ENCODE measurements at regions not wholly inside any gene's neighbourhood (a gene's known extent, or its start where the extent isn't known, plus 50 kb on each side); places are given as distances from the start of the nearest gene placed in this dataset.

GRCh38 chr11:36726420-36726819 is 128.4 kb upstream of the RAG2 start:
- DNase-seq (ENCODE audit: low read depth), result no peak

DNA sequence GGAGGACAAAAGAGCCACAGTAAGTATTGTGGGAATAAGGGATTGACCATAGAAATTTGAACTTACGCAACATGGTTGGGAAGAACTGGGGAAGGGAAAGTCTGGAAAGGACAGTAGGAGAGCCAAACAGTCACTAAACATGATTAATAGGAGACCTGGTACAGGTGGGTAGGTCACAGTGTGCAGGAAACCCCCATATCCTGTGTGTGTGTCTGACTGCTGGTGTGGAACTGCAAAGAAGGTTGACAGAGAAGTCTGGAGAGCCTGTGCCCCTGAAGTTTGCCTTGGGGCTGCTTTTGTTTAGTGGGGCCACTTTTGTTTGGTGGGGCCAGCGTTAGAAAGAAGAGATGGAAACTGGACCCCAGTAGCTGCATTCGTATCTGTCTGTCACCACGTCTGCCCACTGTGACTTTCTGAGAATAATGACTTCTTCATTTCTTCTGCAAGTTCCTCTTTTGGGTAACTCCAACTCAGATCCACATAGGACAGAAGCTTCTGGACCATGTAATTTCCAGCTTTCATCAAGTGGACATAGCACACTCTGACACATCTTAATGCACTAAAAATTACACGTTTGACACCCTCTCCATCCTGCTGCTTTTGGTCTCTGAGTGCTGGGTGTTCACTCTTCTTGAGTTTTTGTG is 126.8 kb upstream of the RAG2 start:
- DNase-seq (ENCODE audit: low read depth), result no peak

DNA sequence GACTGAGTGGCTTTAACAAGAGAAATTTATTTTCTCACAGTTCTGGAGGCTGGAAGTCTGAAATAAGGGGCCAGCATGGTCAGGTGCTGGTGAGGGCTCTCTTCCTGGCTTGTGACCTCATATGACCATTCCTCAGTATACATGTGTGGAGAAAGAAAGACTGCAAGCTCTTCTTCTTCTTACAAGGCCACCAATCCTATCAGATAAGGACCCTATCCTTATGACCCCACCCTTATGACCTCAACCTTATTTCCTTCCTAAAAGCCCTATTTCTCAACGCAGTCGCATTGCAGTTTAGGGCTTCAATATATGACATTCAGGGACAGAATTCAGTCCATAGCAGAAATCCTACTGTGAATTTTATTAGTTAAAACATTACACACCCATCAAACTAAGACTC is 124.4 kb upstream of the RAG2 start:
- DNase-seq (ENCODE audit: low read depth), result no peak

DNA sequence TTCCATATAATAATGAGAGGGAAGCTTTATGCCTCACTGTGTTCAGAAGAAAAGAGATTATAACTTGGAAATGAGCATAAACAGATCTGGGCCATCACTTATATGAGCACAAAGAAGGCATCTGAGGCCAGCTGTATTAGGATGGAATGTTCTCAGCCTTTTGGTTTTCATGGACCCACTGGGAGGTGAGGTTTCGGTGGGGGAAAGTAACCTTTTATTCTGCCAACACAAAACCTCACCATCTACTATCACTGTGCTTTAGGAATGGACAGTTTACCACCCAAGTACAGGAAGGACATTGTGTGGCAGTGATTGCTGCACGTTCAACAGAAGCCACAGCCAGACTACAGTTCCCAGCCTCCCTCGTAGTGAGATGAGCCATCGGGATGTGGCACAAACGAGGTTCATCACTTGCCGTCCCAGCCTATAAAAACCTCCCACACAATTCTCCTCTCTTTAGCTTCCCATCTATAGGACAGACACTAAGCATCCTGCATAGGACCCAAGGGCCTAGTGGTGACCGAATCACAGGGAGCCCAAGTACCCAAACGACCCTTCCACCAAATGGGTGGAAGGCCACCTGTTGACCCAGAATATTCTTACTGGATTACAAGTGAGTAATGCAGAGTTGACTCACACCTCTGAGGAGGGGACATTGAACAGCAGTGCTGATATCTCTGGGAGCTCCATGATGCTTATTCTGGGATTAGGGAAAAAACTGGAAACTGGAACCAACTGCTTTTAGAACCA is 121.5 kb upstream of the RAG2 start:
- no peak for DNase-seq (ENCODE audit: low read depth)

DNA sequence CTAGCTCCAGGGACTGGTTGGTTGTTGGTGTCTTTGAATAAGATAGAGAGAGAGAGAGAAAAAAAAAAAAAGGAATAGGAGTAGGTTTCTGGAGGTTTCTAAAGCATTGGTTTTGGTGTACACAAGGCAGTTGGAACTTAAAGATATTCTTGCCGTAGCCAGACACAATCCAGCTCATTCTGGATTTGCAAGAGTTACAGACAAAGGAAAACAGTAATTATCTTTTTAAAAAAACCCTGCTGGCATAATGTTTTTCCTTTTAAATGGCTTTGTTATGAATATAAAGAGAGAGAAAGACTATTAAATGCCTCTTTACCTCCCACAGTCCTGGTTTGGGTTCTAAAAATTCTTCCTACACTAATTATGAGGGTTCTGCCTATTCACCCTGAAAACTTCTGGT is 120.4 kb upstream of the RAG2 start:
- DNase-seq (ENCODE audit: low read depth), result no peak

- DNase-seq (ENCODE audit: low read depth), result no peak
Observed at GRCh38 chr11:36713715-36714114, 115.7 kb upstream of the RAG2 start.

- DNase-seq (ENCODE audit: low read depth), result no peak
Observed at GRCh38 chr11:36711104-36711825, 113.2 kb upstream of the RAG2 start.

Data from T-helper 22 cell (primary cell).